Endodermal cell (in vitro differentiated cells): ENCODE measurements at regions not wholly inside any gene's neighbourhood (a gene's known extent, or its start where the extent isn't known, plus 50 kb on each side); places are given as distances from the start of the nearest gene placed in this dataset.
A peak's percentile ranks its signal among the peaks of the same experiment; 100 is the strongest.

Experiments used
- DNase-seq: peaks from one replicate; pipeline ENCODE4 v3.0.0-alpha.2; 2017
- H3K27ac ChIP-seq: 2 replicates; pipeline ENCODE4 v1.5.1; 2013; ENCODE audit warnings: mild to moderate bottlenecking, low read depth, low read length, moderate library complexity
- H3K27me3 ChIP-seq: 2 replicates; pipeline ENCODE4 v1.6.1; 2013; ENCODE audit warnings: mild to moderate bottlenecking, low read length, moderate library complexity; ENCODE audit not compliant: insufficient read depth, control insufficient read depth, poor library complexity, severe bottlenecking
- H3K36me3 ChIP-seq: 2 replicates; pipeline ENCODE4 v1.7.0; 2013; ENCODE audit warnings: mild to moderate bottlenecking, low read length, moderate library complexity; ENCODE audit not compliant: control insufficient read depth, insufficient read depth
- H3K4me1 ChIP-seq: one replicate; pipeline ENCODE4 v1.7.0; 2013; ENCODE audit warnings: low read length; ENCODE audit not compliant: control insufficient read depth, insufficient read depth
- H3K4me3 ChIP-seq: 2 replicates; pipeline ENCODE4 v1.5.1; 2013; ENCODE audit warnings: mild to moderate bottlenecking, low read length, moderate library complexity
- H3K9ac ChIP-seq: 2 replicates; pipeline ENCODE4 v1.6.1; 2013; ENCODE audit warnings: mild to moderate bottlenecking, low read length, moderate library complexity; ENCODE audit not compliant: poor library complexity, severe bottlenecking; ENCODE audit errors: extremely low read depth
- H3K9me3 ChIP-seq: 2 replicates; pipeline ENCODE4 v1.6.1; 2013; ENCODE audit warnings: mild to moderate bottlenecking, low read length, moderate library complexity; ENCODE audit not compliant: control insufficient read depth
- H3K27ac Mint-ChIP-seq: 2 replicates; pipeline ENCODE4 v1.8.0; 2020; ENCODE audit warnings: mixed read lengths
- H3K27me3 Mint-ChIP-seq: 2 replicates; pipeline ENCODE4 v1.8.0; 2021; ENCODE audit warnings: mild to moderate bottlenecking, mixed read lengths; ENCODE audit not compliant: insufficient read depth
- H3K36me3 Mint-ChIP-seq: 2 replicates; pipeline ENCODE4 v1.8.0; 2020; ENCODE audit warnings: low read depth, mixed read lengths
- H3K4me1 Mint-ChIP-seq: 2 replicates; pipeline ENCODE4 v1.8.0; 2020; ENCODE audit warnings: mixed read lengths
- H3K4me3 Mint-ChIP-seq: 2 replicates; pipeline ENCODE4 v1.8.0; 2020; ENCODE audit warnings: mild to moderate bottlenecking, moderate library complexity, mixed read lengths
- H3K9me3 Mint-ChIP-seq: 2 replicates; pipeline ENCODE4 v1.8.0; 2020; ENCODE audit warnings: mild to moderate bottlenecking, mixed read lengths
- WGBS, 2 experiments: methylation state at CpG; one replicate each; pipeline versions ENCODE4 v1.1.5 to v1.1.7; 2013; ENCODE audit warnings: missing lambda C conversion rate in 2 of 2, mixed read lengths in 1 of 2; ENCODE audit not compliant: insufficient coverage in 1 of 2, insufficient read length in 1 of 2; 5-methylcytosine and 5-hydroxymethylcytosine counted together
- TF ChIP-seq, protein P1 (sequence below): fragments of 200-600 bp; sonication (generic); conservative IDR thresholded peaks from 2 replicates; pipeline ENCODE4 v1.5.0; 2021; ENCODE audit warnings: antibody characterized with exemption, mild to moderate bottlenecking

DNA sequence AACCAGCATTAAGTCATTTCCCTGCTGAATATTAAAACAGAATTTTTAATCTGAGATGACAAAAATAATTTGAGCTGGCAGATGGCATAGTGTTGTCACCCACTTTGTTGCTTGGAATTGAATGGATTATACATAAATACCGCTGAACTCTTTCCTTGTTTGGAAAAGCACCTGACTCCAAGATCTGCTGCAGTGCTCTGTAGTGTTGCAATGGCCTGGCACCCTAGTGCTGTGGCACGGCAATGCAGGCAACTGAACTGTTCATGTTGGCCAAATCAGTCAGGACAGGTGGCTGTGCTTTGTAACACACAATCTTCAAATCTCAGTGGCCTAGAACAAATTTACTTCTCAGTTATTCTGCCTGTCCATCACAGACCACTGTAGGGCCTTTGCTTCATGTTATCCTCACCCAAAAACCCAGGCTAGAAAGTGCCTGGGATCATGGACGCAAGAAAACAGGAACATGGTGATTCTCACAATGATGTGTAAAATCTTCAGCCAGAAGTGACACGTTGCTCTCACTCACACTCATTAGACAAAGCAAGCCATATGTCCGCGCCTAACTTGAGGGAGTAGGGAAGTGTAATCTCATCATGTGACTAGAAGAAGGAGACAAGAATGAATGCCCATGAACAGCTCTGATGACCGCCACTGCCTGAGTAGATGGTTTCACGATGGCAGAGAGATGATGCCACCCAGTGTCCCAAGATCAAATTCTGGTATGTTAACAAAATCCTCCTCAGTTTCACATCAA, 191.9 kb upstream of the PUM3 start:
- no peak for DNase-seq
- H3K27ac Mint-ChIP-seq = no peak overlapping the region
- no peak overlapping the region for H3K27ac ChIP-seq
- H3K9ac ChIP-seq = no peak overlapping the region
- no peak overlapping the region for H3K4me3 Mint-ChIP-seq
- H3K9me3 Mint-ChIP-seq = no peaks in the 10 kb centered on the region
- H3K36me3 Mint-ChIP-seq = no peaks in the 10 kb centered on the region
- no peak overlapping the region for H3K4me3 ChIP-seq
- no peaks in the 10 kb centered on the region for H3K27me3 ChIP-seq
- H3K9me3 ChIP-seq = no peaks in the 10 kb centered on the region
- no peaks in the 10 kb centered on the region for H3K27me3 Mint-ChIP-seq
- TF ChIP-seq, protein P1, sequence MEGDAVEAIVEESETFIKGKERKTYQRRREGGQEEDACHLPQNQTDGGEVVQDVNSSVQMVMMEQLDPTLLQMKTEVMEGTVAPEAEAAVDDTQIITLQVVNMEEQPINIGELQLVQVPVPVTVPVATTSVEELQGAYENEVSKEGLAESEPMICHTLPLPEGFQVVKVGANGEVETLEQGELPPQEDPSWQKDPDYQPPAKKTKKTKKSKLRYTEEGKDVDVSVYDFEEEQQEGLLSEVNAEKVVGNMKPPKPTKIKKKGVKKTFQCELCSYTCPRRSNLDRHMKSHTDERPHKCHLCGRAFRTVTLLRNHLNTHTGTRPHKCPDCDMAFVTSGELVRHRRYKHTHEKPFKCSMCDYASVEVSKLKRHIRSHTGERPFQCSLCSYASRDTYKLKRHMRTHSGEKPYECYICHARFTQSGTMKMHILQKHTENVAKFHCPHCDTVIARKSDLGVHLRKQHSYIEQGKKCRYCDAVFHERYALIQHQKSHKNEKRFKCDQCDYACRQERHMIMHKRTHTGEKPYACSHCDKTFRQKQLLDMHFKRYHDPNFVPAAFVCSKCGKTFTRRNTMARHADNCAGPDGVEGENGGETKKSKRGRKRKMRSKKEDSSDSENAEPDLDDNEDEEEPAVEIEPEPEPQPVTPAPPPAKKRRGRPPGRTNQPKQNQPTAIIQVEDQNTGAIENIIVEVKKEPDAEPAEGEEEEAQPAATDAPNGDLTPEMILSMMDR = peak; percentile 28
- H3K36me3 ChIP-seq = no peaks in the 10 kb centered on the region
- no peaks in the 10 kb centered on the region for H3K4me1 ChIP-seq
- no peaks in the 10 kb centered on the region for H3K4me1 Mint-ChIP-seq
- WGBS, 2 experiments = 81 to 85% methylated on average over 3 to 8 of the region's 8 CpGs

DNA sequence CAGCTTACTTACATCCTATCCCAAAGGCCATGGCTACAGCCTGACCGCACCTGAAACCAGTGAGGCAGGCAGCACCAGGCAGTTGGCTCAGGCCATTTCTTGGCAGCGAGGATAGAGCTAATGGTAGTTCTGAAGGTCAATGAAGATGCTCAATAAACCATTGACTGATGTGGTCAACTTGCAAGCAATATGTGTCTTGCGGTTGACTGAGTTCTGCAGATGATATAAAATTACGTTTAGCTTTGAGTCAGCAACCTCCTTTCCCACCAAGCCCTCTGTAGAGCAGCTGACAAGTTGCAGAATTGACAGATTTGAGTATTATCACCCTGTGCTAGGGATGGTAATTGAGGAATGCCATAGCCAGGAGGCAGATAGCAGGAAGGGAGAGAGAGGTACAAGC, 189.0 kb upstream of the PUM3 start:
- no peak overlapping the region for H3K27ac ChIP-seq
- Mint-ChIP-seq H3K27ac (no peak overlapping the region), H3K9me3 (no peaks in the 10 kb centered on the region), H3K4me1 (no peaks in the 10 kb centered on the region), H3K27me3 (no peaks in the 10 kb centered on the region), H3K4me3 (no peak overlapping the region), H3K36me3 (no peaks in the 10 kb centered on the region)
- no peaks in the 10 kb centered on the region for H3K9me3 ChIP-seq
- TF ChIP-seq, protein P1 = no peak
- WGBS, 2 experiments = 90 to 100% methylated on average over 2 to 4 of the region's 4 CpGs
- no peaks in the 10 kb centered on the region for H3K4me1 ChIP-seq
- no peak for DNase-seq
- no peak overlapping the region for H3K9ac ChIP-seq
- no peaks in the 10 kb centered on the region for H3K27me3 ChIP-seq
- no peak overlapping the region for H3K4me3 ChIP-seq
- no peaks in the 10 kb centered on the region for H3K36me3 ChIP-seq

DNA sequence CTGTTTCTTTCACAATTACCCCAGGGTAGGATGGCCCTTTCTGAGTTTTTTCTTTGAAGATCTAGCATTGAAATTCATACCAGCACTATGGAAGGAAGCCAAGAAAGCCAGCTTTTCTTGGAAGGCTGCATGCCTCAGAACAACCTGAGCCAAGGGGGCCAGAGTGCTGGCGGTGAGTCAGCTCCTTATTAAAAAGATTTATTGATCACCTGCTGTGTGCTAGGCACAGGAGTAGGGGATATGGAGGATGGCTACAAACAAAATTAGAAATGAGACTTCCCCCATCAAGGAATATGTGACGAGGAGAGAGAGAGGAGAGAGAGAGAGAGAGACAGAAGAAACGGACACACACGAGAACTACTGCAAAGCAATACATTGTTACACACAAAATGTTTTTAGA, 184.6 kb upstream of the PUM3 start:
- no peaks in the 10 kb centered on the region for H3K9me3 ChIP-seq
- no peak overlapping the region for H3K9ac ChIP-seq
- H3K4me1 ChIP-seq = no peaks in the 10 kb centered on the region
- Mint-ChIP-seq H3K4me3 (no peak overlapping the region), H3K36me3 (no peaks in the 10 kb centered on the region), H3K27ac (no peak overlapping the region), H3K9me3 (no peaks in the 10 kb centered on the region), H3K4me1 (no peaks in the 10 kb centered on the region), H3K27me3 (no peaks in the 10 kb centered on the region)
- no peak overlapping the region for H3K4me3 ChIP-seq
- TF ChIP-seq, protein P1 = no peak
- H3K27ac ChIP-seq = no peak overlapping the region
- DNase-seq = no peak
- no peaks in the 10 kb centered on the region for H3K36me3 ChIP-seq
- no peaks in the 10 kb centered on the region for H3K27me3 ChIP-seq
- WGBS, 2 experiments = 84% methylated on average over 4 of the region's 4 CpGs; no CpG with 5 or more reads in 1 of the 2 experiments
